ENCODE measurements at regions not wholly inside any gene's neighbourhood (a gene's known extent, or its start where the extent isn't known, plus 50 kb on each side); places are given as distances from the start of the nearest gene placed in this dataset.

DNA sequence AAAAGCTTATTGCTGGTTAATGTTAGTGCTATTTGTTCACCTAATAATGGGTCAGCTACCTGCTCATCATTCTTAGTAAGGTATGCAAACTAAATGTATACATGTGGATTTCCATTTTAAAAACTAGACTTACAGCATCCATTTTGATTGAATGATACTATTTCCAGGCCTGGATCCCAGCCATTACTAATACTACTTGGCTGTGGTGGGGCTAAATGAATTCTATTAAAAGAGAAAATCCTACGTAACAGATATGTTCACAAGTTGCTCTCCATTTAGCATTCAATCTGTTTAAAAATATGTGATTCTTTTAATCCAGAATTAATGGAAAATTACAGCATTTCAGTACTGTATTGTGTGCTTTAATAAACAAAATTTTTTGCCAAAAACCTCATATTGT is 169.4 kb upstream of the MIR17HG start:
- DNase-seq (ENCODE audit: low read depth, low spot score), result no peak
- no peak overlapping the region for H3K4me3 ChIP-seq (ENCODE audit: low read depth, low read length)
- no peak for TF ChIP-seq CTCF (IDR thresholded peaks at IDR 0.05; ENCODE audit: low read depth, low read length)
- in situ Hi-C loops (cut with HindIII; ENCODE audit: low sequenced_read_pairs), result no loop called here

- no peak for DNase-seq (ENCODE audit: low read depth, low spot score)
- in situ Hi-C loops (cut with HindIII; ENCODE audit: low sequenced_read_pairs), result no loop called here
- H3K4me3 ChIP-seq (ENCODE audit: low read depth, low read length), result no peak overlapping the region
- no peak for TF ChIP-seq CTCF (IDR thresholded peaks at IDR 0.05; ENCODE audit: low read depth, low read length)
These were observed 165.6 kb upstream of the MIR17HG start for GRCh38 chr13:91181892-91182291.

DNA sequence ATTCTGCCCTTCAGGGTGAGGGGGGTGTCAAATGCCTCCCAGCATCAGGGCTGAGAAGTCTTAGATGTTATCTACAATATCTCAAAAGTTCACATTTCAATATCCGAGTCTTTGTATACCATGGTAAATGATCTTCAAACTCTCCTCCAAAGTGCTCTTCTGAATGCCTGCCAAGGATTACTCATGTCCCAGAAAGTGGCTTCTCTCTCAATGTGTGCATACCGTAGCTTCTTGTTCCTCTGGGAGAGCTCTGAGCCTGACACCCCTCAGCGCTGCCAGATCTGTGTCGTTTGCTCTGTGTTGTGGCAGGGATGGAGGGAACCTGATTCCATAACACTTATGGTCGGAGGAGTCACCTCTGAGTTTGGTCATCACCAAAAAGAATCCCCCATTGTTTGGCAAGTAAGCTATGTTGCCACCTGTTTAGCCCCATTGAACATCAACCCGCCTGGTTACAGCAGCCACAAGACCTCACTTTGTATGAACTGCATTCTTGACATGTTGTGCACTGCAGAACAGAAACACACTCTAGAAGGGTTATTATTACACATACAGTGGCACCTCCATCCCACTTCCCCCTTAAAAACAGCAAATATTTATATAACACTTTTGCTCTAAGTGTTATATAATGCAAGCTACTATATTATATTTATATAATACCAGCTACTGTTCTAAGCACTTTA is 163.1 kb upstream of the MIR17HG start:
- H3K4me3 ChIP-seq (ENCODE audit: low read depth, low read length), result no peak overlapping the region
- no peak for TF ChIP-seq CTCF (IDR thresholded peaks at IDR 0.05; ENCODE audit: low read depth, low read length)
- in situ Hi-C loops (cut with HindIII; ENCODE audit: low sequenced_read_pairs), result no loop called here
- no peak for DNase-seq (ENCODE audit: low read depth, low spot score)

GRCh38 chr13:91185294-91185863 is 162.1 kb upstream of the MIR17HG start:
- TF ChIP-seq CTCF (IDR thresholded peaks at IDR 0.05; ENCODE audit: low read depth, low read length), result peak; percentile 23
- in situ Hi-C loops (cut with HindIII; ENCODE audit: low sequenced_read_pairs), result no loop called here

GRCh38 chr13:91187522-91187921 is 160.0 kb upstream of the MIR17HG start:
- no peak for DNase-seq (ENCODE audit: low read depth, low spot score)
- no peak for TF ChIP-seq CTCF (IDR thresholded peaks at IDR 0.05; ENCODE audit: low read depth, low read length)
- no peak overlapping the region for H3K4me3 ChIP-seq (ENCODE audit: low read depth, low read length)
- in situ Hi-C loops (cut with HindIII; ENCODE audit: low sequenced_read_pairs), result no loop called here

More at GRCh38 chr13:91185294-91185863, 162.1 kb upstream of the MIR17HG start:
- H3K4me3 ChIP-seq (ENCODE audit: low read depth, low read length), result no peak overlapping the region
- peak; percentile 46 for DNase-seq (ENCODE audit: low read depth, low spot score)

GRCh38 chr13:91189506-91189905 is 158.0 kb upstream of the MIR17HG start:
- no peak for DNase-seq (ENCODE audit: low read depth, low spot score)
- no peak for TF ChIP-seq CTCF (IDR thresholded peaks at IDR 0.05; ENCODE audit: low read depth, low read length)
- no peak overlapping the region for H3K4me3 ChIP-seq (ENCODE audit: low read depth, low read length)
- in situ Hi-C loops (cut with HindIII; ENCODE audit: low sequenced_read_pairs), result no loop called here

All from astrocyte of the spinal cord (primary cell).